GM10266 (cell line): ENCODE measurements at regions not wholly inside any gene's neighbourhood (a gene's known extent, or its start where the extent isn't known, plus 50 kb on each side); places are given as distances from the start of the nearest gene placed in this dataset.

Experiments used
- DNase-seq: peaks from one replicate; pipeline ENCODE4 v3.0.0; 2012; ENCODE audit errors: extremely low spot score
- TF ChIP-seq, protein P1 (sequence below): IDR thresholded peaks from 2 replicates; pipeline ENCODE4 v1.5.1; 2012; ENCODE audit warnings: mild to moderate bottlenecking, low read depth; ENCODE audit not compliant: control insufficient read depth, insufficient read depth; ENCODE audit errors: missing control alignments

DNA sequence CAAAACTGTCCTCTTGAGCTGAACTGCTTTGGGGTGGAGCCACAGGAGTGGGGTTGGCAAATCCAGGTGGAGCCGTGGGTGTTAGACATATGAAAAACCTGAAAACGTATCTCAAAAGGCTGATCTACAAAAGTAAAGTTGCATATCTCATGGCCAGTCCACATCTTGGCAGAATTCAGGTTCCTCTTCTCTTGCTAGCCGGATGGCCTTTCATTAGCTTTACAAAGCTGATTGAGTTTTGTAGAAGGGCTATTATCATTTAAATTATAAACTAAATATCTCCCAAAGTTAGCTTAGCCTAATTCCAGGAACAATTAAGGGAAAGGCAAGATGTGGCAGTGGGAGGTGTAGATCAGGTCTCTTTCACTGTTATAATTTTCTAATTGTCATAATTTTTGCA lies 1427.7 kb downstream of the EFNB2 start:
- TF ChIP-seq, protein P1, sequence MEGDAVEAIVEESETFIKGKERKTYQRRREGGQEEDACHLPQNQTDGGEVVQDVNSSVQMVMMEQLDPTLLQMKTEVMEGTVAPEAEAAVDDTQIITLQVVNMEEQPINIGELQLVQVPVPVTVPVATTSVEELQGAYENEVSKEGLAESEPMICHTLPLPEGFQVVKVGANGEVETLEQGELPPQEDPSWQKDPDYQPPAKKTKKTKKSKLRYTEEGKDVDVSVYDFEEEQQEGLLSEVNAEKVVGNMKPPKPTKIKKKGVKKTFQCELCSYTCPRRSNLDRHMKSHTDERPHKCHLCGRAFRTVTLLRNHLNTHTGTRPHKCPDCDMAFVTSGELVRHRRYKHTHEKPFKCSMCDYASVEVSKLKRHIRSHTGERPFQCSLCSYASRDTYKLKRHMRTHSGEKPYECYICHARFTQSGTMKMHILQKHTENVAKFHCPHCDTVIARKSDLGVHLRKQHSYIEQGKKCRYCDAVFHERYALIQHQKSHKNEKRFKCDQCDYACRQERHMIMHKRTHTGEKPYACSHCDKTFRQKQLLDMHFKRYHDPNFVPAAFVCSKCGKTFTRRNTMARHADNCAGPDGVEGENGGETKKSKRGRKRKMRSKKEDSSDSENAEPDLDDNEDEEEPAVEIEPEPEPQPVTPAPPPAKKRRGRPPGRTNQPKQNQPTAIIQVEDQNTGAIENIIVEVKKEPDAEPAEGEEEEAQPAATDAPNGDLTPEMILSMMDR = no peak
- no peak for DNase-seq

DNA sequence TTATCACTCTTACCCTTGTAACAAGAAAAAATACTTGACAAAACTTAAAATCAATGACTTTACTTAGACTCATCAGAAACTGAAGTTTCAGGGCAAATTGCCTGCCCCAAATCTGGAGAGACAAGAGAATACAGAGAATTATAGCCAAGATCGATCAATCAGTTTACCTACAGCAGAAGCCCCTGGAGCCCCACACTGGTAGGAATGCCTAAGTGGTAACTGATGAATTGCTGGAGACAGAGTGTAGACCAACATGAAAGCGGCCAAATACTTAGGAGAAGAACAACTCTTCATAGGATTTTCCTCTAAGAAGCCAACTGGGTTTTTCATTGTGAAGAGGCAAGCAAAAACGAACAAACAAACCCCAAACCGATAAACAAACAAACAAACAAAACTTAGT lies 1430.0 kb downstream of the EFNB2 start:
- DNase-seq = no peak
- TF ChIP-seq, protein P1 = no peak

DNA sequence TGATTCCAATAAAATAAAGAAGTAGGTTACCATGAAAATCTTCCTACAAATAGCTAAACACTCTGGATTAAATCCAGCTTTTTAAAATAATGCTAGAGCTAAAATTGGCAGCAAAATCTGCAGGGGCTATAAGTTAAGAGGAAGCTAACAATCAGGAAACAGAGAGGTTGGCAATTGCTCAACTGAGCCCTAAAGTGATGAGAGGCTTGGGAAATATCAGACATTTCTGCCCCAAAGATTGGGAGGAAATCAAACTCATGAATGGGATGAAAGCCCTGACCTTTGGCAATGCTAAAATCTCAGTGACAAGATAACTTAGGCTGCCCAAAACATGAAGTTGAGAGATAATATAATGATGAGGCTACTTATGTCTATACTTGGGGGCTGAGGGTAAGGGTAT lies 1437.9 kb downstream of the EFNB2 start:
- no peak for DNase-seq
- TF ChIP-seq, protein P1 = no peak

DNA sequence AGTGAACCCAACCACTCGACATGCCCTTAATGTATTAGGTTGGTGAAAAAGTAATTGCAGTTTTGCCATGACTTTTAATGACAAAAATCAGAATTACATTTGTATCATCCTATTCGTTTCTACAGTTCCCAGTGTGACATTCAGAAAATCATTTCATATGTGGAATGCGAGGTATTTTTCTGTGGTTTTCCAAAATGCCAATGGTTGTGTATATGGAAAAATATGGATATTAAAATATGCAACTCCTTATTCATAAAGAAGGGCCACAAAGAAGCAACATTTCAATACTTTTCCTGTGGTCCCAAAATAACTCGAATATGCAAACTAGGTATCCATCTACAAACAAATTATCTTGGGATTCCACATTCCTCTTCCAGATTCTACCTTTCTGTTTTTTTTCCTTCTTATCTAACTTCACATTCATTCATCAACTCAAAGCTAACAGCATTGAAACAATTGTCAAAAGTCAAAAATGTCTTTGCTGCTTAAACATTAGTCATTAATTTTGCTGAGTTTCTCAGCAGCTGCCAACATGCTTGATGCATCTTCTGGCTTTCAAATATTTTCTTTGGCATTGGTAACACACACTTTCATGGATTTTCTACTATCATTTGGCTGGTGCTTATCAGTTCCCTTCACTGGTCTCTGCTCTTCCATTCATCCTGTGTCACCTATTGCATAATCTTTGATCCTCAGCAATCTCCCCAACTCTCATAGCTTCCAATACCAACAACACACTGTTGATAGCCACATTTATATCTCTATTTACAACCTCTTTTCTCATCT lies 1445.4 kb downstream of the EFNB2 start:
- TF ChIP-seq, protein P1 = no peak
- no peak for DNase-seq

DNA sequence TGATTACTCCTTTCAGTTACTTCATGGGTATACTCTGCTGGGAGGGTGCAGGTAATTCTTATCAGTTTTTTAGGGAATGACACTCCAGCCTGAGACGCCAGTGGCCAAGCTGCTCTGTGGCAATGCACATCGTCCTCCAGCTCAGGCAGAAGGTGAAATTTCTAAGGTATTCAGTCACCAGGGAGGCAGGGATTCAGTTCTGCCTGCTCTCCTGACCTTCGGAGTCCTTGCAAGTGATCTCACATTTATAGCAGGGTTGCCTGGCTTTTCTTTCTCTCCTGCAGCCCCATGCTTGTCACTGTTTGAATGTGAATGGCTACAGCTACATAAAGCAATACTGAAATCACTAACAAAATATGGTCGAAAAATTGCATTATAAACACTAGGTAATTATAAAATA lies 1447.5 kb downstream of the EFNB2 start:
- TF ChIP-seq, protein P1 = no peak
- no peak for DNase-seq

DNA sequence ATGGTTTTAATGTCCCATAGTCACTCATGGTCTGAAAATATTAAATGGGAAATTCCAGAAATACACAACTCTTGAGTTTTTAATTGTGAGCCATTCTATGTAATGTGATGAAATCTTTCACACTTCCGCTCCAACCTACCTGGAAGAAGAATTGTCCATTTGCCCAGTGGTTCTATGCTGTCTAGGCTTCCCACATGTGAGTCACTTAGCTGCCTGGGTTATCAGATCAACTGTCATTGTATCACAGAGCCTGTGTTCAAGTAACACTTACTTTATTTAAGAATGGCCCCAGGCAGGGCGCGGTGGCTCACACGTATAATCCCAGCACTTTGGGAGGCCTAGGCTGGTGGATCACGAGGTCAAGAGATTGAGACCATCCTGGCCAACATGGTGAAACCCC lies 1450.5 kb downstream of the EFNB2 start:
- DNase-seq = no peak
- TF ChIP-seq, protein P1 = no peak

DNA sequence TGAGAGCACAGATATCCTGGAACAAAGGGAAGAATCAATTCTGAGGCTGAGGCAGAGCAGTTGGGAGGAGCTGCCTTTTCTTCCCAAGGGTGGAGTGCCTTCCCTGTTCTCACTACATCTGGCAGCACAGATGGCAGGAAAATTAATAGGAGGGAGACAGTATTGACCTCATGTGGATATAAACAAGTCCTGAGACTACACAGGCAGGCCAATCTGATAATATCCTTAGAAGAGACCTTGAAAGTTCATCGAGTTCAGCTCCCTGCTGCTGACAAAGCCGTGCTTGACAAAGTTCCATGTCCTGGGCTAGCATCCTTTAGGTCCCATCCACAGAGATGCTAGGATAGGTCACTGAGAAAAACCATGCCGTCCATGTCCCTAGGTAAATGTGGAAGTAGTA lies 1451.5 kb downstream of the EFNB2 start:
- TF ChIP-seq, protein P1 = no peak
- no peak for DNase-seq
